HG03097 (cell line): ENCODE measurements at regions not wholly inside any gene's neighbourhood (a gene's known extent, or its start where the extent isn't known, plus 50 kb on each side); places are given as distances from the start of the nearest gene placed in this dataset.
"Not testable (repeated sequence)": the region's sequence is repeated elsewhere in the genome, so short reads cannot be mapped to it uniquely, and the experiment has no call there.

ENCODE experiments used
- ATAC-seq: cut with Tn5 transposase; IDR thresholded peaks from one replicate; pipeline ENCODE4 v1.9.1; 2021; ENCODE audit not compliant: unreplicated experiment, low FRiP score

DNA sequence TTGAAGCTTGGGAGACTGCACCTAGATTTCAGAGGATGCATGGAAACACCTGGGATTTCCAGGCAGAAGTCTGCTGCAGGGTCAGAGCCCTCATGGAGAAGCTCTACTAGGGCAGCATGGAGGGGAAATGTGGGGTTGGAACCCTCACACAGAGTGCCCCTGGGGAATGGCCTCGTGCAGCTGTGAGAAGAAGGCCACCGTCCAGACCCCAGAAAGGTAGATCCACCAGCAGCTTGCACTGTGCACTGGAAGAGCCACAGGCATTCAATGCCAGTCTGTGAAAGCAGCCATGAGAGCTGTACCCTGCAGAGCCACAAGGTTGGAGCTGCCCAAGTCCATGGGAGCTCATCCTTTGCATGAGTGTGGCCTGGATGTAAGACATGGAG, 285.3 kb upstream of the FAM174A start:
- ATAC-seq = no peak

- no peak for ATAC-seq
Observed at GRCh38 chr5:100249211-100249883, 285.8 kb upstream of the FAM174A start.

GRCh38 chr5:100232736-100233135, 302.4 kb upstream of the FAM174A start:
- no peak for ATAC-seq

- no peak for ATAC-seq
Observed at GRCh38 chr5:100188778-100189177, 346.4 kb upstream of the FAM174A start.

- no peak for ATAC-seq
Observed at GRCh38 chr5:100188339-100188738, 346.8 kb upstream of the FAM174A start.

DNA sequence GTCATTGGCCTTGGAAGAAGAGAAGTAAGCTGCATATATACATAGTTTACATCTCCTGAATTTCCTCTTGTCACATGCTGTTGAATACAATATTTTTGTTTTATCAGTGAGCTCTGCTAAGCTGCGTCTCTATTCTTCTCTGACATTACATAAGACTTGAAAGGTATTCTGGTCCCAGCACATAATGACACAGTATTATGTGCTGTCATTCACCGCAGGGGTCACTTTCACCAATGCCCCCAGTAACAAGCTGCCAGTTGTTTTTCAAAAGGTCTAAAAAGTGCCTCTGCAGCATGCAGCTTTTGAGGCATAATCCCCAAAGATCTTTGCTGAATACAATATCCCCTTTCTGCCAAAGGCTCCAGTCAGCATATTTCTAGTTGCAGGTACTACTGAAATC, 349.0 kb upstream of the FAM174A start:
- no peak for ATAC-seq

- ATAC-seq = no peak
Observed at GRCh38 chr5:100182402-100182801, 352.8 kb upstream of the FAM174A start.

GRCh38 chr5:100175346-100175745, 359.8 kb upstream of the FAM174A start:
- no peak for ATAC-seq

GRCh38 chr5:100165309-100165708, 369.9 kb upstream of the FAM174A start:
- peak; percentile 100 for ATAC-seq

DNA sequence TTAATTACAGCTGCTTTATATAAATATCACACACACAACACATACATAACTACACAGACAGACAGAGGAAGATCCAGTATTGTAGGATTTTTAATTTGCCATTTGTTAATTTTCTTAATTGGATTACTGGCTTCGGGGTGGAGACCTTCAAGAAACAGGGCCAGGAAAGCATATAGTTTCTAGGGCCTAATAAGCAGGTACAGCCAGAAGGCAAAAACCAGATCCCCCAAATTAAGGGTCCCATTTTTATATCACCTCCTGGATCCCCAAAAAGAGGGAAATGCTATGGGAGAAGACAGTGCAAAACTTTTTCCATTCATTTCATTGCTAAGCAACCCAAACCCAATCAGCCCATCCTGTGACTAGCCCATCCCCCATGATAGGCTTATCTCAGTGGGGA, 373.3 kb upstream of the FAM174A start:
- ATAC-seq = no peak

DNA sequence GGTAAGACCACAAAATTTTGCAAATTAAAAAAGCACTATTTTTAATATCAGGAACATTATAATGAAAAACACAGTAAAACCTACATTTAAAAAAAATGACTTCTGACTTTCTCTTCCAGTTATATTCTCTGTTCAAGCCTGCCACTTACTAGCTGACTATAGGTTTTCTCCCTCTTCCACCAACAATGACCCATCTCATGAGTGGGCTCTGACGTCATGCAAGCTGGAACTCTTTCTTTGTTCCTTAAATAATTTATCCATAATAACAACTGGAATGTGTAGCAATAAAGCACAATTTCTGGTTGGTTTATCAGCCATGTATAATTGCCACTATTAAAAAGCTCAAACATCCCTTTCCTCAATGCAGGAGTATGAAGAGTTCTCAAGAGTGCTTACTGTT, 378.1 kb upstream of the FAM174A start:
- ATAC-seq = no peak

- no peak for ATAC-seq
Observed at GRCh38 chr5:100148239-100148638, 386.9 kb upstream of the FAM174A start.

DNA sequence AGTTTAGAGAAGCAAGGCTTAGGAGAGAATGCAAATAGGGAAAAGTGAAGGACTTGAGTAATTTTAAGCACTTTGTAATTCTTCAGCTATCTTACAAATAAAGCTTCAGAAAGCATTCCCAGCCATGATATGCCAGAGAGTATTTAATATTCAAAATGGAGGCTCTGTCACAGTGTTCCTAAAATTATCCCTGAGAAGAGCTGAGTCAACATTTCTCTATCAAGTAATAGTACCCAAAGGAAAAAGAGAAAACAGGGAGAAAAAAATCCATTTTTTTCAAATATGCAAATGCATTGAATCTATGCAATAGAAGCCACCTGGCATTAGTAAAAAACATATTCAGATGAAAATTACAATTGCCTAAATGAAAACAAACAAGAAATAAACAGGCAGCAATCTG, 392.6 kb upstream of the FAM174A start:
- no peak for ATAC-seq

GRCh38 chr5:100131161-100131560, 404.0 kb upstream of the FAM174A start:
- no peak for ATAC-seq

GRCh38 chr5:100130307-100130706, 404.9 kb upstream of the FAM174A start:
- no peak for ATAC-seq

- ATAC-seq = no peak
Observed at GRCh38 chr5:100119903-100120302, 415.3 kb upstream of the FAM174A start.

DNA sequence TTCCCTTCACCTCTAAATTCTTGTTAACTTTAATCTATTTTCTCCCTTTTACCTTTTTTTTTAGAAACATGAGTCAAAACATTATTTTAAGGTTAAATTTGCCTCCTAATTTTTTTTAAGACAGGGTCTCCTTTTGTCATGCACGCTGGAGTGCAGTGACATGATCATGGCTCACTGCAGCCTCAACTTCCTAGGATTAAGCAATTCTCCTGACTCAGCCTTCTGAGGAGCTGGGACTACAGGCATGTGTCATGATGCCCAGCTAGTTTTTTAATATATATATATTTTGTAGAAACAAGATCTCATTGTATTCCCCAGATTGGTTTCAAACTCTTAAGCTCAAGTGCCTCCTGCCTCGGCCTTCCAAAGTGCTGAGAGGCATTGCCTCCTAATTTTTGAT, 424.7 kb upstream of the FAM174A start:
- ATAC-seq = no peak

DNA sequence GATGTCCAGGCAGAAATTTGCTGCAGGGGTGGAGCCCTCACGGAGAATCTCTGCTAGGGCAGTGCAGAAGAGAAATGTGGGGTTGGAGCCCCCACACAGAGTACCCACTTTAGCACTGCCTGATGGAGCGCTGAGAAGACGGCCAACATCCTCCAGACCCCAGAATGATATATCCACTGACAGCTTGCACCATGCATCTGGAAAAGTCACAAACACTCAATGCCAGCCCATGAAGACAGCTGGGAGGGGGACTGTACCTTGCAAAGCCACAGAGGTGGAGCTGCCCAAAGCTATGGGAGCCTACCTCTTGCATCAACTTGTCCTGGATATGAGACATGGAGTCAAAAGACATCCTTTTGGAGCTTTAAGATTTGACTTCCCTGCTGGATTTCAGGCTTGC, 426.3 kb upstream of the FAM174A start:
- ATAC-seq = no peak

DNA sequence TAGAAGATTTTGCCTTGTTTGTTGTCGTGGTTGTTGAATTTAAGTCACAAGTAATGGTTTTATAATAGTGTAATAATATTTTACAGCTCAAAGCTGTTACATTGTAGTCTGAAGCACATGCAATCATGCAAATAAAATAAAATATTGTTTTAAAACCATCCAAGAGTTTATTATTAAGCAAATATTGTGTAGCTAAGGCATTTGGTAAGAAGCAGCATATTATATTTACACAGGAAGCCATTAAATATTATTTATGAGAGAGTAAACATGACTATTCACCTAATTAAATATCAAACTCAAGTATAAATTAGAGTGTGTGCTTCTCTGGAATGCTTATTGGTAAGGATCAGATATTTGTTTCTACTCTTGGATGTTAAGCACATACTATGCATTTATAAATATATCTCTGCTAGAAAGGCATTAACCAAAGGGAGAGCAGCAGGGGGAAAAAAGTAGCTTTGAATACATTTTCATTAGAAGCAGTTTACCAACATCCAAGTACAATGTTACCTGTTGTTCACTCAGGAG, 431.5 kb upstream of the FAM174A start:
- ATAC-seq = not testable (repeated sequence)

GRCh38 chr5:100101466-100101865, 433.7 kb upstream of the FAM174A start:
- ATAC-seq = not testable (repeated sequence)

- not testable (repeated sequence) for ATAC-seq
Observed at GRCh38 chr5:100096328-100096727, 438.8 kb upstream of the FAM174A start.

- not testable (repeated sequence) for ATAC-seq
Observed at GRCh38 chr5:100080703-100081102, 454.5 kb upstream of the FAM174A start.

- not testable (repeated sequence) for ATAC-seq
Observed at GRCh38 chr5:100079163-100079562, 456.0 kb upstream of the FAM174A start.
